ENCODE measurements at regions not wholly inside any gene's neighbourhood (a gene's known extent, or its start where the extent isn't known, plus 50 kb on each side); places are given as distances from the start of the nearest gene placed in this dataset.

DNA sequence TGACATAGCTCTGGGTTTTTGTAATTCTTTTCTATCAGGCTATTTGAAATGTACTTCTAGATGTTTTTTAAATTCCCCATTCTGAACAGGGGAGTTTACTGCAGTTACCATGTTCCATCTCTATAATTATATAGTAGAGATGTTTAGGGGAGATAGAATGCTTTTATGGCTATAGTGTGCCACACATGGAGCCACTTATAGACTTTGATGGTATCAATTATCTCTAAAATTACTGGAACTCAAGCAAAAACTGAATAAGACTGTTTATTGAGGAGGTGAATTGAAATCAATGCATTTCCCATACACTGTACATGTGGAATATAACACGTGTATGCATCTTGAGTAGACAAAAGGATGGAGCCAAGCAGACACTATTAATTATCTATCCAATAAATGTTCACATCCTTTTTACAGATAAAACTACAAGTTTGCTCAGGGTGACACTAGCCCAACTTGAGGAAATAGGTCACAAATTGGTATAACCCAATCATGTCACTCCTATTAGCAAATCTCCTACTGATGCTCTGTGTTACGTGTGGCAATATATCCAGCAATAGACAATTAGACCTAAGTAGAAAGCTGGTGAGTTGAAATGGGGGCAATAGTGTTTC is 1882.6 kb downstream of the PCDH9 start:
- H3K27me3 ChIP-seq (replicated peaks in 1 of 2; ENCODE audit: control insufficient read depth in 2 of 2, insufficient read depth in 2 of 2, low read length in 1 of 2): no peaks in the 10 kb centered on the region
- no peaks in the 10 kb centered on the region for H3K79me2 ChIP-seq (ENCODE audit: control insufficient read depth, insufficient read depth, low read length)
- H3K4me3 ChIP-seq: no peak overlapping the region
- SMC1A ChIA-PET (ENCODE audit: uncharacterized antibody, unreplicated experiment): no interaction called here
- FAIRE-seq (no peak), ATAC-seq (no peak), DNase-seq (ENCODE audit: low read depth, low spot score) (no peak)
- intact Hi-C loops (cut with micrococcal nuclease; ENCODE audit: unreplicated experiment) (no loop called here), in situ Hi-C loops (cut with MboI) (no loop called here)
- H3K27ac ChIP-seq (ENCODE audit: control insufficient read depth, insufficient read depth): no peak overlapping the region
- H4K20me1 ChIP-seq (ENCODE audit: control insufficient read depth, insufficient read depth): no peaks in the 10 kb centered on the region
- RAD21 ChIA-PET (ENCODE audit: unreplicated experiment): no interaction called here
- no TSS peak for BruUV-seq (replicated peaks)
- H3K4me2 ChIP-seq (ENCODE audit: control insufficient read depth, insufficient read depth): no peak overlapping the region
- H3K9ac ChIP-seq (ENCODE audit: control insufficient read depth, insufficient read depth, low read length): no peak overlapping the region
- H3K9me3 ChIP-seq (replicated peaks; ENCODE audit: control insufficient read depth, insufficient read depth, low read length): no peaks in the 10 kb centered on the region
- 21% methylated on average over 2 of the region's 2 CpGs for WGBS (ENCODE audit: insufficient coverage, insufficient replicate concordance, low lambda C conversion rate, missing lambda C conversion rate)
- CTCF ChIA-PET: no interaction called here
- no peaks in the 10 kb centered on the region for H3K4me1 ChIP-seq (ENCODE audit: control insufficient read depth, insufficient read depth, low read length)
- no peak overlapping the region for H2AFZ ChIP-seq (ENCODE audit: control insufficient read depth, low read depth, low read length)
- POLR2A ChIA-PET: no interaction called here
- TF ChIP-seq ZNF217 (IDR thresholded peaks at IDR 0.05): no peak
- no peak for TF ChIP-seq STAT1 (conservative IDR thresholded peaks at IDR 0.05)
- TF ChIP-seq RCOR1 (conservative IDR thresholded peaks at IDR 0.05; ENCODE audit: low read depth, low read length): no peak
- TF ChIP-seq PAX8 (IDR thresholded peaks at IDR 0.05): no peak
- no peak for TF ChIP-seq ZNF384 (IDR thresholded peaks at IDR 0.05; ENCODE audit: borderline replicate concordance, low read depth, low read length)
- TF ChIP-seq HDAC6 (IDR thresholded peaks at IDR 0.05; ENCODE audit: unreplicated experiment): no peak
- TF ChIP-seq KDM1A (IDR thresholded peaks at IDR 0.05; ENCODE audit: borderline replicate concordance): no peak
- TF ChIP-seq, protein P1, sequence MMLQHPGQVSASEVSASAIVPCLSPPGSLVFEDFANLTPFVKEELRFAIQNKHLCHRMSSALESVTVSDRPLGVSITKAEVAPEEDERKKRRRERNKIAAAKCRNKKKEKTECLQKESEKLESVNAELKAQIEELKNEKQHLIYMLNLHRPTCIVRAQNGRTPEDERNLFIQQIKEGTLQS (IDR thresholded peaks at IDR 0.05; ENCODE audit: borderline replicate concordance, extremely low read depth, low read depth, low read length): no peak
- TF ChIP-seq CEBPB (IDR thresholded peaks at IDR 0.05; ENCODE audit: borderline replicate concordance in 1 of 2, low read depth in 2 of 2, low read length in 2 of 2): no peak
- H3K36me3 ChIP-seq (ENCODE audit: control insufficient read depth in 2 of 2, insufficient read depth in 2 of 2, low read length in 1 of 2): no peaks in the 10 kb centered on the region
